GM12872 (cell line): ENCODE measurements at regions not wholly inside any gene's neighbourhood (a gene's known extent, or its start where the extent isn't known, plus 50 kb on each side); places are given as distances from the start of the nearest gene placed in this dataset.

ENCODE experiments used
- TF ChIP-seq, protein P1 (sequence below): IDR thresholded peaks from 3 replicates; pipeline ENCODE4 v1.5.1; 2011; ENCODE audit warnings: low read depth, mild to moderate bottlenecking, low read length, moderate library complexity; ENCODE audit not compliant: insufficient read depth

DNA sequence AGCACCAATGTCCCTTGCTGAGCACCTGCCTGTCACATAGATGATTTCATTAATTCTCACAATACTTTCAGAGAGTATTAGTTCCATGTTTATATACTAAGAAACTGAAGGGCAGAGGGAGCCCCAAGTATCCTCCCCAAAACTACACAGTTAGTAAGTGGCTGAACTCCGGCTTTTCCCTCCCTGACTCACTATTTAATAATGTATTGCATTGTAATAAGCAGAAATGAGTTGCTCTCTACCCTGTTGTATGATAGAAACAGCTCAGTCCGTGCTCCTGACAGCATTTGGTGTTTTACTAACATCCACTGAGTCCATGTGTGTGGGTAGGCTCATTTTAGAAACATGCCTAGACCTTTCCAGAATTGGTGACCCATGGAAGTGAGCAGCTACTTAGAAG is 76.8 kb downstream of the OLIG3 start:
- TF ChIP-seq, protein P1, sequence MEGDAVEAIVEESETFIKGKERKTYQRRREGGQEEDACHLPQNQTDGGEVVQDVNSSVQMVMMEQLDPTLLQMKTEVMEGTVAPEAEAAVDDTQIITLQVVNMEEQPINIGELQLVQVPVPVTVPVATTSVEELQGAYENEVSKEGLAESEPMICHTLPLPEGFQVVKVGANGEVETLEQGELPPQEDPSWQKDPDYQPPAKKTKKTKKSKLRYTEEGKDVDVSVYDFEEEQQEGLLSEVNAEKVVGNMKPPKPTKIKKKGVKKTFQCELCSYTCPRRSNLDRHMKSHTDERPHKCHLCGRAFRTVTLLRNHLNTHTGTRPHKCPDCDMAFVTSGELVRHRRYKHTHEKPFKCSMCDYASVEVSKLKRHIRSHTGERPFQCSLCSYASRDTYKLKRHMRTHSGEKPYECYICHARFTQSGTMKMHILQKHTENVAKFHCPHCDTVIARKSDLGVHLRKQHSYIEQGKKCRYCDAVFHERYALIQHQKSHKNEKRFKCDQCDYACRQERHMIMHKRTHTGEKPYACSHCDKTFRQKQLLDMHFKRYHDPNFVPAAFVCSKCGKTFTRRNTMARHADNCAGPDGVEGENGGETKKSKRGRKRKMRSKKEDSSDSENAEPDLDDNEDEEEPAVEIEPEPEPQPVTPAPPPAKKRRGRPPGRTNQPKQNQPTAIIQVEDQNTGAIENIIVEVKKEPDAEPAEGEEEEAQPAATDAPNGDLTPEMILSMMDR: no peak

DNA sequence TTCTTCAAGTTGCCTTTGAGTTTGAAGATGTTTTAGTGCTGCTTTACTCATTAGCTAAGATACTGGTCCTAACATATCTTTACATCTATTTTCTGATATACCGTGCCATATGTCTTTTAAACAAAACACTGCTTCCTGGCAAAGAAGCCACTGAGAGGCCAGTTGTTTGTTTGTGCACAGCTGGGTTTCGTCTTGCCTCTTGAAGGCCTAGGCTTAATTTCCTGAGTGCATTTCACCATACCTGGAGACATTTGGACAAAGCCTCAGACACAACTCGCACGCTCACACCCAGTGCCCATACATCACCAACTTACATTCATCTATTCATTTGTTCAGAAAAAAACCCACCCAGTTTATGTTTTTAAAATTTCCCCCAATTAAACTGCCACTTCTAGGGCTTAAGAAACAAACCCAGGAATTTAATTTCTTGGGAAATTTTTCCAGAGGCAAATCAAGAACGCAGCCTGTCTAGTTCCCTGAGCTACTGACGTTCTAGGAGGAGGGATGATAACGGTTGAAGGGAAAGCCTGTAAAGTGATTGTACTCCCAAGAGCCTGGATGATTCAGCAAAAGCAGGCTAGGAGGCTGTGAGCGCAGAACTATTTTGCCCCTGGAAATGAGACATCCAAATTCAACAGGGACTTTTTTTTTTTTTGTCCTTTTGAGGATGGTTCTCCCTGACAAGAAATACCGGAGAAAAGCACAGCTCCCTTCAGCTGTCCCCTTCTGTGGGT is 77.7 kb downstream of the OLIG3 start:
- TF ChIP-seq, protein P1: no peak

DNA sequence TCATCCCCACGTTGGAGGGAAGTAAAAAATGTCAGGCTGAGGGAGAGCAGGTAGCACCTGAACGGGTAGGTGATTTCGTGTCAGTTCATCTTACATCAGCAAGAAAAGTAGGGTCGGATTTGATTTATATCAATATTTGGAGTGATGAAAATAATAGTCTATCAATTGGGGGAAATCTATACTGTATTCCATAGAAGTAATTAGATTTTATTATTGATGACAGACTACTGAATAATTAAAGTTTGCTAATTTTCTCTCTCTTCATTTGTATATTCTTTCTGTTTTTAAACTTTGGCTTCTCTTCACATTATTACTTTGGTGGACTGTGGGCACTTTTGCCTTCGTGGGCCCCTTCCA is 78.4 kb downstream of the OLIG3 start:
- TF ChIP-seq, protein P1: no peak

DNA sequence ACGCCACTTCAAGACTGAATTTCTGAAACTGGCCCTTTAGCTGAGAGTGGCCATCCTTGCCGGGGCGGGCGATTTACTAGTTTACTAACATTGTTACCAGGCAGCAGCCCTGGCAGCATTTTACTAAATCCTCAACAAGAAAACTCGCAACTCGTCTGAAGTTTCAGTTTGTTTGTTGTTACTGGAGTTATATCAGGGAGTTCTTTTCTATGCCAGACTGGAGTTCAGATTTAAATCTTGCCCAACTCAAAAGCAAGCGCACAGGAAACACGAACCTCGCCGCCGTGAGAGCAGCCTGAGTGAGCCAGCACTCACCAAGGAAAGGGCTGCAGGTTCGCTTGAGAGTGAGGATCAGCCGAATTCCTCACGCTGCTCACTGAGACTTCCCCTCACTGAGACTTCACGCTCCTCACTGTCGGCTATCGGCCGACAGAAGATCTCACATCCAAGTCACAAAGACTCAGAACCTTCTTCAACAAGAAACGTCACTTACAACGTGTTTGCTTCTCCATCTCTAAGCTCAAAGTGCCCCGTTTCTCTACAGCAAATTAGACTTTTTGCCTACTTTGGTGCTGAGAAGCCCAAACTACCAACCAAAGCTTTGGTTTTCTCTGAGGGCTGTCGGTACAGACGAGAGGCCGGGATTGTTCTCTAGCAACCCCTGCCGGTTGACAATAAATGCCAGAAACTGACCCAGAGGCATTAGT is 78.9 kb downstream of the OLIG3 start:
- TF ChIP-seq, protein P1: peak; percentile 76

DNA sequence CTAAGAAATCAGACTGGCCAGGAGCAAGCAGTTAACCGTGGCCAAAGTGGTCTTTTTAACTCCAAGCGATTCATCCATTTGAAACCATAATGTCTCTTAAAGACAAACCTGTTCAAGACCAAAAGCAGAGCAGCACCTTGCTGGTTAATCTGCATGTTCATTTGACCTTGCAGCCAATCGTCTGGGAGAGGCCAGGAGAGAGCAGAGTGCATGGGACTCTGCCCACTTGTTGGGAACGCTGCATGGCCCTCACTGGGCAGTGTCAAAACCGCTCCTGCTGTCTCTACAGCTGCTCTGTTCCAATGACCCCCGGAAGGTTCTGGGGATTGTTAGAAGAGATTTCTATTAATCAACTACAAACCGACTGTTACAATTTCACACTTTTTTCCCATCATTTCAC is 79.6 kb downstream of the OLIG3 start:
- TF ChIP-seq, protein P1: no peak

DNA sequence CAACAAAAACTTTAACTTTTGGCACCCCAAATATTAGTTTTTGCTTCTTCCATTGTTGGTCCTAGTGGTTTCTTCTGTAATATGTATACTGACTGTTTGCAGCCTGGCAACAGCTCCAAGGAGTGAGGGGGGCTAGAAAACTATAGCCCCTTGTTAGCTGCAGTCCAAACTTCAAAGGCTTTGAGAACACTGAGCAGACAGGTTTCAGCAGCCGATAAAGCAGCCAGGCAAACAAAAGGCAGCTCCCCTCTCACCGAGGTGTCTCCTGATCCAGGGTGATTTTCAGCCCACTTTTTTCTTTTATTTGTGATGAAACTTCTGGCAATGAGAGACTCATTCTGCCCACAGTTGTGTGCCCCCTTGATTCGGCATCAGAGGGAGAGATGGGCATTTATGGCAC is 80.7 kb downstream of the OLIG3 start:
- TF ChIP-seq, protein P1: no peak

DNA sequence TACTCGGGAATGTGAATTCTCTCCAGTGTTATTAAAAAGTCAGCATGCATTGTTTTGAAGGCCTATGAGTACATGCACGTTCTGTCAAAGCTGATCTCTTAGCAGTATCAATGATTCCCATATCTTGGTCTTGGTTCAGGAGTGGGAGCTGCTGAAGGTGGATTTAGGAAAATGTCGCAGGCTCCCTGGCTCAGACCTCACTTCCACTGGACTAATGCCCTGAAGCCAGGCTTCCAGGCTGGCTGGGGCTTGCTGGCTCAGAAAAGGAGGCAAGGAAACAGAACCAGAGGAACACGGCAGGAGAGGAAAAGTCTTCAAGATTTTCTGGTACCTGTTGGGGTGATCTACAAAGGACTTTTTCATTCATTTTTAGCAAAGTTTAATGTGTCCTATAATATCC is 81.6 kb downstream of the OLIG3 start:
- TF ChIP-seq, protein P1: no peak
